Activated naive CD8-positive, alpha-beta T cell treated with anti-CD3 and anti-CD28 coated beads, Interleukin-2, amount 10 ng/mL, durations not matched to agents 7 days and 5 days (primary cell): ENCODE measurements at regions not wholly inside any gene's neighbourhood (a gene's known extent, or its start where the extent isn't known, plus 50 kb on each side); places are given as distances from the start of the nearest gene placed in this dataset.
"Not testable (repeated sequence)": the region's sequence is repeated elsewhere in the genome, so short reads cannot be mapped to it uniquely, and the experiment has no call there.

ENCODE experiments used
- ATAC-seq: fragments of 150-1000 bp; cut with Tn5 transposase; one replicate; pipeline ENCODE4 v1.10.0; 2021; ENCODE audit warnings: low read depth, moderate library complexity
- POLR2A ChIA-PET: fragments of 350-600 bp; sonication (Branson Sonifier 250); formaldehyde crosslinking; loops from one replicate; lab custom pipeline; 2021; ENCODE audit warnings: antibody characterized with exemption; lab: Charles Lee
- DNase-seq: peaks from one replicate; pipeline ENCODE4 v3.0.0; 2021
- H3K27ac Mint-ChIP-seq: one replicate; pipeline ENCODE4 v1.8.0; 2022; ENCODE audit warnings: mild to moderate bottlenecking, mixed read lengths
- H3K27me3 Mint-ChIP-seq: one replicate; pipeline ENCODE4 v1.8.0; 2022; ENCODE audit warnings: mild to moderate bottlenecking, moderate library complexity, mixed read lengths
- H3K36me3 Mint-ChIP-seq: one replicate; pipeline ENCODE4 v1.8.0; 2021; ENCODE audit warnings: mild to moderate bottlenecking, mixed read lengths
- H3K4me1 Mint-ChIP-seq: one replicate; pipeline ENCODE4 v1.8.0; 2021; ENCODE audit warnings: mixed read lengths
- H3K4me3 Mint-ChIP-seq: one replicate; pipeline ENCODE4 v1.8.0; 2022; ENCODE audit warnings: mild to moderate bottlenecking, moderate library complexity, mixed read lengths
- H3K9me3 Mint-ChIP-seq: one replicate; pipeline ENCODE4 v1.8.0; 2021; ENCODE audit warnings: mixed read lengths

DNA sequence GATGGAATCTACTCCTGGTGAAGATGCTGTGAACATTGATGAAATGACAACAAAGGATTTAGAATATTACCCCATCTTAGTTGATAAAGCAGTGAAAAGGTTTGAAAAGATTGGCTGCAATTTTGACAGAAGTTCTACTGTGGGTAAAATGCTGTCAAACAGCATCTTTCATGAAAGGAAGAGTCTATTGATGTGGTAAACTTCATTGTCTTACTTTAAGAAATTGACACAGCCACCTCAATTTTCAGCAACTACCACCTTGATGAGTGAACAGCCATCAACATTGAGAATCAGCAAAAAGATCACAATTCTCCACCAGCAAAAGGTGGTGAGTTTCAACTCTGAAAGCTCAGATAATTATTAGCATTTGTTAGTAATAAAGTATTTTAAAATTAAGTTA is 310.3 kb upstream of the RBMS1 start:
- Mint-ChIP-seq H3K27ac (no peak overlapping the region), H3K9me3 (peaks cover 6% of the 10 kb centered on the region), H3K4me1 (peaks cover 3% of the 10 kb centered on the region), H3K36me3 (no peaks in the 10 kb centered on the region), H3K4me3 (no peak overlapping the region), H3K27me3 (no peaks in the 10 kb centered on the region)
- DNase-seq (no peak), ATAC-seq (no peak)
- POLR2A ChIA-PET: no interaction called here

DNA sequence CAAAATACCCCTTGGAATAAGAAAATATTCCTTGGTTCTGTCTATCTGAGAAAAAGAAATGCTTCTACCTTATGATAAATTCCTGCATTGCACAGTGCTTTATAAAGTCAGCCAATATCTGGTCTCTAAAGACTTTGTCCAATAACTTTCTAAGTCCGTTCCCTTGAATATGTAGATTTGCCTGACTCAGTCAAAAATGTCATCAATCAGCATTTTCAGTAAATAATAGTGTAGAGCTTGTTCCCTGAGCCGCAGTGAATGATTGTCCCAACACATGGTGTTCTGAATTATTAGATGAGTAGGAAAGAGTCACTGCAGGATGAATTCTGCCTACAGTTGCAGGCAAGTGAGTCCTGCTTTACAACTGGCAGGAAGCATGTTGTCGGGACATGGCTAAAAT is 316.8 kb upstream of the RBMS1 start:
- H3K36me3 Mint-ChIP-seq: no peaks in the 10 kb centered on the region
- no peak overlapping the region for H3K4me3 Mint-ChIP-seq
- no peaks in the 10 kb centered on the region for H3K4me1 Mint-ChIP-seq
- no peak for DNase-seq
- peaks cover 5% of the 10 kb centered on the region for H3K9me3 Mint-ChIP-seq
- ATAC-seq: no peak
- POLR2A ChIA-PET: no interaction called here
- no peaks in the 10 kb centered on the region for H3K27me3 Mint-ChIP-seq
- no peak overlapping the region for H3K27ac Mint-ChIP-seq

DNA sequence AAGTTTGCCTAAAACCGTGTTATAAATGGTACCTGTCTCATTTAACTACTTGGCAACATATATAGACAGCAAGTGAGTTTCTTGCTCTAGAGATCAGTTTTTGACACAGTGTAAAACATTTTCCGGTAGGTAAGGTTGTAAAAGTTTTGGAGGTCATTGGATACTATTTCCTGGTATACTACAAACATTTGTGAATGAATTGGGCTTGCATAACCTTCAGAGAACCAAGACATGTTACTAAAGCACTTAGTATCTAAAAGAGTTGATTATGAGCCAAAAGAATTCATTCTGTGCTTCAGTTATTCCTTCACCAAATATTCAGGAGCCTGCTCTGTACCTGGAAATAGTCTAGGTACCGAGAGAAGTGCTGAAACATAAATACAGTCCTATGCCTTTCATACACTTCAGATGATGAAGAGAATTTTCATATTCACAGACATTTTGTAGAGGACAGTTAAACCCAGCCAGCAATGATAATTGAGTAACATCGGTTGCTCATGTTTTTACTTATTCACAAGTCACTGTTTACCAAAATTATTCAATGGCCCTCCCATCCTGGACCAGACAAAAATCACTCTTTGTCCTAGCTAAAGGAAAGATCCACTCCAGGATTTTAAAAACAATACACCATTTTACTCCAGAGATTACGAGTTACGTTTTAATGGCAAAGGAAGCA is 319.4 kb upstream of the RBMS1 start:
- POLR2A ChIA-PET: no interaction called here
- H3K9me3 Mint-ChIP-seq: peaks cover 3% of the 10 kb centered on the region
- DNase-seq (no peak), ATAC-seq (no peak)
- H3K4me1 Mint-ChIP-seq: no peaks in the 10 kb centered on the region
- no peak overlapping the region for H3K4me3 Mint-ChIP-seq
- H3K36me3 Mint-ChIP-seq: no peaks in the 10 kb centered on the region
- no peaks in the 10 kb centered on the region for H3K27me3 Mint-ChIP-seq
- H3K27ac Mint-ChIP-seq: no peak overlapping the region

DNA sequence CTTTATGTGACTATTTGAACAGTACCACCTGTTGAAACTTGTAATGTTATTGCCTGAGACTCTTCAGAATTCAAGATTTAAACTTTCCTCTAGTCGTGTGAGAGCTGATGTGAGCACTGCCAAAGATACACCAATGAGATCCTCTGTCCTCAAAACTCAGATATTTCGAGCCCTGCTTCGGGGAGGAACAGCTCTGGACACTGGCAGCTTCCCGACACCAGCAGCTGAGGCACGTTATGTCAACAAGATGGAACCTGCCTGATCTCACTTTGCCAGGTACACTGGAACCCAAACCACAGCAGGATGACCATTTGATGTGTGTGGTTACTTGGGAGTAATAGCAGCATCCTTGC is 319.9 kb upstream of the RBMS1 start:
- no peaks in the 10 kb centered on the region for H3K27me3 Mint-ChIP-seq

DNA sequence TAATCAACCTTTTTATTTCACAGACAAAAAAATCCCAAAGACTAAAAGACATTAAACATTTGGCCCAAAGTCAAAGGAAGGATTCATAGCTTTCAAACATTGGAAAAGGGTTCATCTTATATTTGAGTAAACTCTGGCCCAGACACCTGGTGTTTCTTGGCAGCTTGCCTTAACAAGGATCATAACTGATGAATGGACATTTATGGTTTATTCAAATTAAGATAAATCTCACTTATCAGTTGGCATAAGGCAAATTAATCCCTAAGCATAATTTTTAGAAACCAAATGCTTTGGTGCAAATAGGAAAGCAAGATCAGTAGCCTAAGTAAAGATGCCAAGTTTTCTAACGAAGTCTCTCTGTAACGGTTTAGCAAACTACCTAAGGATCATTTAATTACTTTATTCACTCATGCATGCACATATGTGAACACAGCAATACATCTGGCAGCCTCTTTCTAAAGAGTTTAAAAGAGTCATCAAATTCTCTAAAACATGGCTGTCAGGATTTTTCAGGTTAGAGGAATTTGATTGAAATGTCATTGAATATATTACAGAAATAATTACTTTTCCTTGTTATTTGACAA is 323.4 kb upstream of the RBMS1 start:
- DNase-seq (no peak), ATAC-seq (no peak)
- Mint-ChIP-seq H3K36me3 (no peaks in the 10 kb centered on the region), H3K27me3 (no peaks in the 10 kb centered on the region), H3K27ac (no peak overlapping the region), H3K4me1 (no peaks in the 10 kb centered on the region), H3K9me3 (no peaks in the 10 kb centered on the region), H3K4me3 (no peak overlapping the region)
- POLR2A ChIA-PET: no interaction called here

More for the DNA sequence above, 319.9 kb upstream of the RBMS1 start:
- H3K27ac Mint-ChIP-seq: no peak overlapping the region
- H3K9me3 Mint-ChIP-seq: no peaks in the 10 kb centered on the region
- POLR2A ChIA-PET: no interaction called here
- H3K4me3 Mint-ChIP-seq: no peak overlapping the region
- DNase-seq (no peak), ATAC-seq (no peak)
- no peaks in the 10 kb centered on the region for H3K36me3 Mint-ChIP-seq
- no peaks in the 10 kb centered on the region for H3K4me1 Mint-ChIP-seq

DNA sequence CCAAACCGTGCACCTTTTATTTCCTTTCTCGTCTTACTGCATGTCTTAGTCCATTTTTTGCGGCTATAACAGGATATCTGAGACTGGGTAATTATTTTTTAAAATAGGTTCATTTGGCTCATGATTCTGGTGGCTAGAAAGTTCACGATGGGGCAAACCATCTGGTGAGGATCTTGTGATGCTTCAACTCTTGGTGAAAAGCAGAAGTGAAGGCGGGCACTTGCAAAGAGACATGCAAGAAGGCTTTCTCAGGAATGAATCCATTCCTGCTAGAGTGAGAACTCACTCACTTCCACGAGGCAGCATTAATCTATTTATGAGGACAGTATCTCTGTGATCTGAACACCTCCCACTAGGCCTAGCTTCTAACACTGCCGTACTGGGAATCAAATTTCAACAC is 327.1 kb upstream of the RBMS1 start:
- no peak overlapping the region for H3K27ac Mint-ChIP-seq
- DNase-seq: no peak
- no peaks in the 10 kb centered on the region for H3K4me1 Mint-ChIP-seq
- H3K27me3 Mint-ChIP-seq: no peaks in the 10 kb centered on the region
- POLR2A ChIA-PET: no interaction called here
- H3K36me3 Mint-ChIP-seq: peaks cover 1% of the 10 kb centered on the region
- no peak for ATAC-seq
- H3K9me3 Mint-ChIP-seq: peaks cover 10% of the 10 kb centered on the region
- H3K4me3 Mint-ChIP-seq: no peak overlapping the region

DNA sequence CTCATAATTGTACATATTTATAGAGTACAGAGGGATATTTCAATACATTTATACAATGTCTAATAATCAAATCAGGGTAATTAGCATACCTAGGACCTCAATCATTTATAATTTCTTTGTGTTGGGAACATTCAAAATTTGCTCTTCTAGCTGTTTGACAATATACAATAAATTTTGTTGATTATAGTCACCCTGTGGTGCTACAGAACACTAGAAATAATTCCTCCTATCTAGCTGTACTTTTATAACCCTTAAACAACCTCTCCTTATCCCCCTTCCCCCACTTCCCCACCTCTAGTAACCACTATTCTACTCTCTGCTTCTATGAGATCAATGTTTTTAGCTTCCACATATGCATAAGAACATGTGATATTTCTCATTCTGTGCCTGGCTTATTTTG is 328.4 kb upstream of the RBMS1 start:
- no peaks in the 10 kb centered on the region for H3K4me1 Mint-ChIP-seq
- ATAC-seq: no peak

DNA sequence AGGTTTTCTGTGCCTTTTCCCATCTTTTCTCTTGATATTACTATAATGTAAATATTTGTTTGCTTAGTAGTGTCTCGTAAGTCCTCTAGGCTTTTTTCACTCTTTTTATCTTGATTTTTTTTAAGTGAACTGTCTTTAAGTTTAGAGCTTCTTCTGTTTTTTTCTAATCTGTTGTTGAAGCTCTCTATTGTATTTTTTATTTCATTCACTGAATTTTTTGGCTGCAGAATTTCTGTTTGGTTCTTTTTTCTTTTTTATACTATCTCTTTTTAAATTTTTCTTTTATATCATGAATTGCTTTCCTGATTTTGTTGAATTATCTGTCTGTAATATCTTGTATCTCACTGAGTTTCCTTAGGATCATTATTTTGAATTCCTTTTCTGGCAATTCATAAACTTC is 331.8 kb upstream of the RBMS1 start:
- Mint-ChIP-seq H3K27me3 (peaks cover 4% of the 10 kb centered on the region), H3K9me3 (peaks cover 15% of the 10 kb centered on the region), H3K4me3 (no peak overlapping the region), H3K36me3 (peaks cover 7% of the 10 kb centered on the region), H3K27ac (no peak overlapping the region), H3K4me1 (no peaks in the 10 kb centered on the region)
- POLR2A ChIA-PET: no interaction called here
- no peak for ATAC-seq
- DNase-seq: no peak

More for the DNA sequence above, 328.4 kb upstream of the RBMS1 start:
- no peak overlapping the region for H3K27ac Mint-ChIP-seq
- H3K4me3 Mint-ChIP-seq: no peak overlapping the region
- H3K36me3 Mint-ChIP-seq: peaks cover 7% of the 10 kb centered on the region
- DNase-seq: no peak
- peaks cover 15% of the 10 kb centered on the region for H3K9me3 Mint-ChIP-seq
- POLR2A ChIA-PET: no interaction called here
- H3K27me3 Mint-ChIP-seq: no peaks in the 10 kb centered on the region

DNA sequence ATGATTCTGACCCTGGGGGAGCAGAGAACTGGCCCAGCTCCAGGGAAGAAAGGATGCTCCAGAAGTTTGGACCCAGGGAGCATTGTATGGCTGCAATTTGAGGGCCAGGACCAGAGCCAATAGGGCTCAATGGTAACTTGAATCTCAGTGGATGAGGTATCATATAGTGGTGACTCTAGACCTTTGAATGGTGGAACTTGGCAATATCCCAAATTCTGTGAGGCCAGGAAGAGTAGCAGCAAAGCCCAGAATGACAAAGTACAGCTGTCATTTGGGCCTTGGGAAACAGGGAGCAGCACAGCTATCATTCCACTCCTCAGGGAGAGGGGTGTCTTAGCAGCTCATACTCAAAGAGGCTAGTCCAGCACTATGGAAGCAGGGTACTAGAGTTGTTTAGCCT is 332.9 kb upstream of the RBMS1 start:
- Mint-ChIP-seq H3K4me3 (no peak overlapping the region), H3K27me3 (peaks cover 4% of the 10 kb centered on the region), H3K27ac (no peak overlapping the region), H3K4me1 (no peaks in the 10 kb centered on the region), H3K36me3 (peaks cover 7% of the 10 kb centered on the region), H3K9me3 (peaks cover 16% of the 10 kb centered on the region)
- POLR2A ChIA-PET: no interaction called here
- no peak for DNase-seq
- ATAC-seq: no peak

DNA sequence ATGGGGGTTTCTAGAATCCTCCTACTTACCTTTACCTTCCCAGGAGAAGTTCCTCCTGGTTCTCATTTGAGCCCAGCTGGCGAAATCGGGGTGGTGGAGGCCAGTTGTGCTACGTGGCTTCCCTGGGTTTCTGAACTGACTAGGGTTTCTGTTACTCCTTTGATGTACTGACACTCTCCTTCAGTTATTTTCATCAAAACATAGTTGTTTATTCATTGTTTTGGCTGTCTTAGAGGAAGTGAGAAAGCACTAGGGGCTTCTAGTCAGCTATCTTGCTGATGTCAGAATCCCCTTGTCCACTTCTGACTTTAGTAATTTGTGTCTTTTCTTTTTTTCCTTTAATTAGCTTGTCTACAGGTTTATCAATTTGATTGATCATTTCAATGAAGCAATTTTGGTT is 332.2 kb upstream of the TANK start:
- Mint-ChIP-seq H3K36me3 (peaks cover 7% of the 10 kb centered on the region), H3K9me3 (peaks cover 16% of the 10 kb centered on the region), H3K4me3 (no peak overlapping the region), H3K27ac (no peak overlapping the region), H3K4me1 (no peaks in the 10 kb centered on the region), H3K27me3 (peaks cover 4% of the 10 kb centered on the region)
- ATAC-seq (no peak), DNase-seq (no peak)
- POLR2A ChIA-PET: no interaction called here

DNA sequence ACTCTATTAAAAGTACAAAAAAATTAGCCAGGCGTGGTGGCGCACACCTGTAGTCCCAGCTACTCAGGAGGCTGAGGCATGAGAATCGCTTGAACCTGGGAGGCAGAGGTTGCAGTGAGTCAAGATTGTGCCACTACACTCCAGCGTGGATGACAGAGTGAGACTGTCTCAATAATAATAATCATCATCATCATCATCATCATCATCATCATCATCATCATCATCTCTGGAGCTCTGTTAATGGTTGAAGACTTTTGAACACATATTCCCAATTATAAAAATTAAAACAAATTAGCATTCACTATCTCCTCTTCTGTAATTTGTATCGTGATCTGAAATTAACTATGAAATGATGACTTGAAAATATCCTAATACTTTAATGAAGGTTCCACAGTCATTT is 327.8 kb upstream of the TANK start:
- H3K4me1 Mint-ChIP-seq, H3K9me3 Mint-ChIP-seq, DNase-seq, H3K27ac Mint-ChIP-seq, POLR2A ChIA-PET, H3K4me3 Mint-ChIP-seq, H3K36me3 Mint-ChIP-seq, ATAC-seq, H3K27me3 Mint-ChIP-seq: not testable (repeated sequence)

DNA sequence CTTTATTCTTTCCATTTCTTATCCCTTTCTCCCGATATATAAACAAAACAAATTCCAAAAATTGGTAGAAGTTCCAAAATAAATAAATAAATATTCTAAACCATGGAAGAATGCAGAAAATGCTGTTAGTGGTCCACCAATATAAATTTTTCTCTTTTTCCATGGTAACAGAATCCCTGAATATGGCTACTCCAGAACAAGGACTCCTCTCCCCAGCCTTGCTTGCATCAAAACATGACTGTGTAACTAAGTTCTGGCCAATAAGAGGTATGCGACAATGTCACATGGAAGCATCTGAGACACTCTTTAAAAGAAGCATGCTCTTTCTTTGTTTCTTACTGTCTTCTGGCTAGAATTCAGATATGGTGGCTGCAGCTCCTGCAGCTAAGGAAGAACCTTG is 325.1 kb upstream of the TANK start:
- peaks cover 5% of the 10 kb centered on the region for H3K27me3 Mint-ChIP-seq

DNA sequence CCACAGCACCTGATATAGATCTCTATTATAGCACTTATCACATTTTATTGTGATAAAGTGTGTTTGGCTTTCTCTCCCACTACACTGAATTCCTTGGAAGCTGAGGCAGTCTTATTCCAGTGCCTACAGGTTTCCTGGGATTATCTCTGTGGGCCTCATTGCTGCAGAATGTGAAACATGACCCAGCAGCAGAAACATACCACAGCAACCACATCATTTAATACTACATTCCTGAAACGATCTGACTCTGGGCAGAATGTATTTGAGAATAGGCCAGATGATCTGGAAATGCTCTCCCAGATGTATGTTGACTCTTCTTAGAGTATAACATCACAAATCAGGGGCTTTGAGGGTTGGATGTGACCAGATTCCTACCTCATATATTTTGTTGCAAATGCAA is 323.5 kb upstream of the TANK start:
- ATAC-seq: no peak
- POLR2A ChIA-PET: no interaction called here

More for the DNA sequence above, 325.1 kb upstream of the TANK start:
- no peak for DNase-seq
- ATAC-seq: no peak
- H3K4me3 Mint-ChIP-seq: no peak overlapping the region
- POLR2A ChIA-PET: no interaction called here
- no peaks in the 10 kb centered on the region for H3K4me1 Mint-ChIP-seq
- H3K27ac Mint-ChIP-seq: no peak overlapping the region
- H3K36me3 Mint-ChIP-seq: no peaks in the 10 kb centered on the region
- peaks cover 1% of the 10 kb centered on the region for H3K9me3 Mint-ChIP-seq

DNA sequence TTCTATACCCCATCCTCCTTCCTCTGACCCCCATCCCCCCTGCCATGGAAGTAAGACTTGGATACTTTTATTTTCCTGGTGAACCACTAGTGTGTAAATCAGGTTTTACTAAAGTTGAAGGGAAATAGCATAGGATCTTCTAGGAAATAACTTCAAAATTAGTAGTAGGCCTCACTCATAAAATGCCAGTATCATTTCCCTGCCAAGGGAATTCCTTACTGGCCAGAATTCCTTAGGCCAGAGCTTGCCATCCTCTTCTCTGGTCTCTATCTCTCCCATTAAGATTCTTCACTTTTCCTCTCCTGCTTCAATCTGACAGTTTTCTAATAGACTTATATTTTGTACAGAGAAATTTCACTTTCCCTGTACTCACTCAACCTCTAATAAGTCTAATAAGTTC is 322.8 kb upstream of the TANK start:
- no peaks in the 10 kb centered on the region for H3K9me3 Mint-ChIP-seq
- H3K27me3 Mint-ChIP-seq: peaks cover 5% of the 10 kb centered on the region
- H3K4me1 Mint-ChIP-seq: no peaks in the 10 kb centered on the region
- DNase-seq: no peak
- no peak for ATAC-seq
- H3K27ac Mint-ChIP-seq: no peak overlapping the region
- H3K36me3 Mint-ChIP-seq: no peaks in the 10 kb centered on the region
- no peak overlapping the region for H3K4me3 Mint-ChIP-seq
- POLR2A ChIA-PET: no interaction called here

More for the DNA sequence above, 323.5 kb upstream of the TANK start:
- Mint-ChIP-seq H3K4me1 (no peaks in the 10 kb centered on the region), H3K27ac (no peak overlapping the region), H3K36me3 (no peaks in the 10 kb centered on the region), H3K9me3 (no peaks in the 10 kb centered on the region), H3K4me3 (no peak overlapping the region), H3K27me3 (peaks cover 5% of the 10 kb centered on the region)
- DNase-seq: no peak
